NCI-H460 (cell line): ENCODE measurements at regions not wholly inside any gene's neighbourhood (a gene's known extent, or its start where the extent isn't known, plus 50 kb on each side); places are given as distances from the start of the nearest gene placed in this dataset.
"Not testable (repeated sequence)": the region's sequence is repeated elsewhere in the genome, so short reads cannot be mapped to it uniquely, and the experiment has no call there.

ENCODE experiments used
- DNase-seq: peaks from one replicate; pipeline ENCODE4 v3.0.0-alpha.2; 2016; ENCODE audit warnings: low read depth; ENCODE audit errors: extremely low read depth

- DNase-seq = no peak
Observed at GRCh38 chr2:123578016-123578415, 447.1 kb upstream of the CNTNAP5 start.

DNA sequence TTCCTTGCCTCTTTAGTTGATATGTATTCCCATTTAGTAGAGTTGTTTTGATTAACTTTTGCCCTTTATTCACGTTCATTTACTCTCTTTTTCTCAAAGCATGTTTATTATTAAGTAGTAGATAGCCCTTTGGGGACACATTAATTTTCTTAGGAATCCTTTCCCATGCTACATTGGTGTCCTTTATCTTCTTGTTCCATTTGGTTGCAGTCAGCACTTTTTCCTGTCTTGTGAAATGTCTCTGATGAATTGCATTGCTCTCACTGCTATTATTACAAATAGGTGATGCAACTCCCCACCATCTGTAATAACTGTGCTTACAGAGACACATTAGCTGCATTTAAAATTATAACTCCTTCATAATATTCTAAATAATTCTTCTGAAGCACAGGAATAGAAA lies 428.5 kb upstream of the CNTNAP5 start:
- no peak for DNase-seq

- no peak for DNase-seq
Observed at GRCh38 chr2:123597988-123598387, 427.1 kb upstream of the CNTNAP5 start.

- DNase-seq = no peak
Observed at GRCh38 chr2:123606631-123607030, 418.5 kb upstream of the CNTNAP5 start.

DNA sequence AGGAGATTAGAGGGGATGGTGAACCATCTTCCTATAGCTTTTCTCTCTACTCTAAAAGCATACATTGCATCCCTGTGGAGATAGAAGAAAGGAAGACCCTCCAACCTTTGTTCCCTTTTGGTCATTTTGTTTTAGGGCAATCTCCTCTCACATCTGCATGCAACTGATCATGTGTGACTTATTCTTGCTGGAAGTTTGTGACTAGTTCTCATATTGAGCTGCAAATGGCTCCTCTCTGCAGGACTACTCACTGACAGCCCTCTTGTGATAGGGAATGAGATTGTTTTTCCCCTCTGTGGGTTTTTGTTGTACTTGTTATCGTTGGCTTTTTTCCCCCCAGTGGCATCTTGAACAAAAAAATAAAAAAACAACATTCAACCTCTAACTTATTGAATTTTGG lies 416.0 kb upstream of the CNTNAP5 start:
- no peak for DNase-seq

DNA sequence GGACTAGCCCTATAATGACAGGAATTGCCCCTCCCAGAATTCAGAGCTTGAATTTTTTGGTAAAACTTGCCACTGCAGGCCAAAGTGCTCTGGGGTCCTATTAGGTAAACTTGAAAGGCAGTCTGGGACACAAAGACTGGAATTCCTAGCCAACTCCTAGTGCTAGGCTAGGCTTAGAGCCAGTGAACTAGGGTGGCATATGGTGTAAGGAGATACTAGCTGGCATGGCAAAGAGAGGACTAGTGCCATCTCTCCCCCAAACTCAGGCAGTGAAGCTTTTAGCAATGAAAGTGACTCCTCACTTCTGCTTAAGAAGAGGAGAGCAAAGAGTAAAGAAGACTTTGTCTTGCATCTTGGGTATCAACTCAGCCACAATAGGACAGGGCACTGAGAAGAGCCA lies 410.5 kb upstream of the CNTNAP5 start:
- DNase-seq = no peak

DNA sequence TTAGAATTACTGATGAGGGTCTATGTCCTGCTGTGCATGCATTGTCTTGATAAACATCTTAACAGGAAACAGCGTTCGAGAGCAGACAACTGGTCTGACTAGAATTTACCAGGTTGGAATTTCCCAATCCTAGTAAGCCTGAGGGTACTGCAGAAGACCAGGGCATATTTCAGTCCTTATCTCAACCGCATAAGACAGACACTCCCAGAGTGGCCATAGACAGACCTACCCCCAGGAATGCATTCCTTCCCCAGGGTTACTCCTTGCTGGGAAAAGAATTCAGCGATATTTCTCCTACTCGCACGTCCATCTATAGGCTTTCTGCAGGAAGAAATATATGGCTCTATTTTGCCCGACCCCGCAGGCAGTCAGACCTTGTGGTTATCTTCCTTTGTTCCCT lies 406.4 kb upstream of the CNTNAP5 start:
- not testable (repeated sequence) for DNase-seq

DNA sequence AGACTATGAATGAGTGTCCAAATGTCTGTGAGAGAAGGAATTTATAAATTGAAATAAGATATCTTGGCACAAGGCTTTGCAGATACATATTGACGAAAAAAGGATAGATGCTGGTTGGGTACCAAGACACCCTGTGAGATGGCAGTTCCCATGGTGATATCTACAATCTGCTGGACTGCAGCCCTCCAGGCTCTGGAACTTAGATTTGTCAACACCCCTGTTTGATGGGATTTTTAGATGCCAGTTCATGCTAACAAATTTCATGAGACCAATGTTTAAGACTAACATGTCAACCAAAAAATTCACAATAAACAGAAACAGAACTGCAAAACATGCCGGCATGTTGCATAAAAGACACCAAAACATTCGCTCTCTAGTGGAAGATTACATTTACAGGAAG lies 400.3 kb upstream of the CNTNAP5 start:
- DNase-seq = no peak

GRCh38 chr2:123636232-123636631 lies 388.9 kb upstream of the CNTNAP5 start:
- DNase-seq = no peak

DNA sequence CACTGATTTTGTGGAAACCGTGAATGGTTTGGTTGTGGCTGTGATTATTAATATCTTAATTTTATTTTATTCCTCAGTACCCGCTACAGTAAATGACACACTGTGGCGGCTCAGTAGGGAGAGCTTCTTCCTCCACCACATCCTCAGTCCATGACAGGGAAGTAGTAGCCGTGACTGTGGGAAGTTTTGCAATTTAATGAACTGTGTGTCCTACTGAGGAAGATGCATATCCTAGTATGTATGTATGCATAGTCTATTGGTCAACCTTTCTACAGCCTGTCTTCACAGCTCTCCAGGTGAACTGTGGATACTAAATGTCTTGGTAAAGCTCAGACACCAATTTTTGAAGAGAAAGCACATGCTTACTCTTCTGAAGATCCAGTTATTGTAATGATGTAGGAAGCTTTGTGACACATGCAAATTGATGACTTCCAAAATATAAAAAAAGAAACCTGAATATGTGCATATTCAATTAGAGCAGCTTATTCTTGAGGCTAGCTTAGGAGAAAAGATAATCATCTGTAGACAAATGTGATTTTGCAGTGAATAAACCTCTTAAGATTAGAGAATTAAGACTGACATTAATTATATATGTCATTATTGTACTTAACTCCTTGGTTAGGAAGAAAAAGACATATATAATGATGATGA lies 384.3 kb upstream of the CNTNAP5 start:
- no peak for DNase-seq

DNA sequence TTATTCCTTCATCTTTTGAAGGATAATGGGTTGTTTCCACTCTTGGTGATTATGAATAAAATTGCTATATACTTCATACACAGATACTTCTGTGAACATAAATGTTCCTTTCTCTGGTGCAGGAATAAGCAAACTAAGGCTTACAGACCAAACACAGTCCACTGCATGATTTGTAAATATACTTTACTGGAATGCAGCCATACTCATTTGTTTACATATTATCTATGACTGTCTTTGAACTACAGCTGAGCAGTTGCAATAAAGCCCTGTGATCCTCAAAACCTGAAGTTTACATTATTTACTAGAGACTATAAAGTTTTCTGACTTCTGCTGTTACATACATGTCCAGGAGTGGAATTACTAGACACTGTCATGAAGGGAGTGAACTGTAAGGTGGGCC lies 381.0 kb upstream of the CNTNAP5 start:
- no peak for DNase-seq

- DNase-seq = no peak
Observed at GRCh38 chr2:123648016-123648415, 377.1 kb upstream of the CNTNAP5 start.

GRCh38 chr2:123648956-123649355 lies 376.1 kb upstream of the CNTNAP5 start:
- no peak for DNase-seq

DNA sequence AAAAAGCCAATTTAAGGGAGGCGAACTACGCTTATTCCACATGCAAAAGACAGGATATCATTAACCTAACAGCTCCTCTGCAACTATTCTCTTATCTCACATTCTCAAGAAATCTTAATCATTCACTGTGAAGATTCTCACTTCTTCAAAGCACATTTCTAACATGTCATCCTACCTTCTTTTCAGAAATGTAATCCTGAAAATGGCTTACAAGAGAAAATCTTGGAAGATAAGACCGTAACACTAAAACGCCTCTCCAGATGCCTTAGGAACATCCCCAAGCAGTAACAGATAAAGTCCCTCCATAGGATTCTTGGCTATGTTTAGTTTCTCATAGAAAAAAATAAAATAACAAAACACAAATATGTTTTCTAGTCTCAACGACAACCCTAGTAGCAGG lies 373.9 kb upstream of the CNTNAP5 start:
- DNase-seq = no peak

GRCh38 chr2:123652320-123652719 lies 372.8 kb upstream of the CNTNAP5 start:
- no peak for DNase-seq

DNA sequence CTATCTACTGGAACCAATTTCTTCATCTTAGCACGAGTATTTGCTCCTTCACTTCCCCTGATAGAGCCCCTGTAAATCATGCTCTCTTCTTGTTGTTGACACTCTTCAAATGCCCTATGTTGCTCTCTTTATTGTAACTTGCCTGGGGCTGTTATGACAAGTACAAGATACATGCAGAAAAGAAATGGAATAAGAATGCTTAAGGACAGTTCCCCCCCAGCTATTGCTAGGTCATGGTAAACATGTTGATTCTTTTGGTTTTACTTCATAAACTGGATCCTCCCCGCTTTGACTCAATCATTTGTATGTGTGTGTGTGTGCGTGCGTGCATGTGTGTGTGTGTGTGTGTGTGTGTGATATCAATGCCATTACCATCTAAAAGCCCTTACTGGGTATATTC lies 368.5 kb upstream of the CNTNAP5 start:
- DNase-seq = no peak

DNA sequence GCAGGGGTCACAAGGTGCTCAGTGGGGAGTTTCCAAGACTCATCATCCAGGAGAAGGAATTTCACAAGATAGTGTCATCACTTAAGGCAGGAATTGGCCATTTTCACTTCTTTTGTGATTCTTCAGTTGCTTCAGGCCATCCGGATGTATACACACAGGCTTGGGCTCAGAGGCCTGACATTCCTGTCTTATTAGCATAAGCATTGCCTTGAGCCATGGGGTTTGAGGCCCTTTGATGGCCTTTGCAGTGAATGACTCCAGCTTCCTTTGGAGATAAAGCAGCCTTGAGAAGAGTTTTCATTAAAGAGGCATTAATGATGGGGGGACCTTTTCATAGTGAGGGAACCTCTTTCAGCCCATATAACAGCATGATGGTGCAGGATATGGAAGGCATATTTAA lies 366.0 kb upstream of the CNTNAP5 start:
- no peak for DNase-seq

DNA sequence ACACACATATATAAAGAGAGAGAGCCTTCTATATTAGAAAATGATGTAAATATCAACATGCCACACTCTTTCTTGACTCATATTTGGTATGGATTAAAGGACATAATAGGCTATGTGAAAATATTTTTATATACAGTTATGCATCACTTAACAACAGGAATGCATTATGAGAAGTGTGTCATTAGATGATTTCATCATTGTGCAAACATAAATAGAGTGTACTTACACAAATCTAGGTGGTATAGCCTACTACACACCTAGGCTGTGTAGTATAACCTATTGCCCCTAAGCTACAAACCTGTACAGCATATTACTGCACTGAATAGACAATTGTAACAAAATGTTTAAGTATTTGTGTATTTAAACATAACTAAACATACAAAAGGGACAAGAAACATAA lies 354.8 kb upstream of the CNTNAP5 start:
- DNase-seq = no peak

GRCh38 chr2:123683797-123684196 lies 341.3 kb upstream of the CNTNAP5 start:
- not testable (repeated sequence) for DNase-seq

DNA sequence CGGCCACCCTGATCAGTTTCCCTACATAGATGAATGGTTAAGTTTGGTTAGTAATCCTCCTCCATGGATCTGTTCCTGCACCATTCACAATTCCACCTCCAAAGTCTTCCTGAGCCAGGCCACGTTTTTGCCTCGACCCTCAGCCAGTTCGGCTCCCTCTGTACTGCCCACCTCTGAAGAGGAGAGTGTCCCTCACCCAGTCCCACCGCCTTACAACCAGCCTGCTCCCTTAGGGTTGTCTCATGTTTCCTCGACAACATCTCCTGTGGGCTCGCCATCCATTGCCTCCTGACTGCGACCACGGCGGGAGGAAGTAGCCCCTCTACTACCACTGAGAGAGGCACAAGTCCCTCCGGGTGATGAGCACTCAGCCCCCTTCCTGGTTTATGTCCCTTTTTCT lies 338.0 kb upstream of the CNTNAP5 start:
- no peak for DNase-seq

- DNase-seq = no peak
Observed at GRCh38 chr2:123688231-123688940, 336.7 kb upstream of the CNTNAP5 start.

DNA sequence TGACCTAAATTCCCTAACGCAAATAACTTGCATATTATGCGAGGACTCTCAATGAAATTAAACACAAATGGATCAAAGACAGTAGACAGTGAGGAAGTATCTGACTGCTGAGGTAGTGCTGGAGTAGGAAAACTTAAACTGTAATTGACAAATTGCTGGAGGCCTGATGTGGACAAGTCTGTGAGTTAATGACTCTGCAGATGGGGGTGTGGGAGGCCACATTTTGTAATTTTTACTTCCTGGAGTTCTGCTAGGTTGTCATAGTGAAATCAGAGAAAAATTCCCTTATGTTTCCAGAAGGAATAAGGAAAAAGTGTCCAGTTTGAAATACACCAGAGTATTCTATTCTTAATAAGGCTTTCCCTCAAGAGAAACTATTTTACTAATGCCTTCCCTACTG lies 333.0 kb upstream of the CNTNAP5 start:
- DNase-seq = no peak

DNA sequence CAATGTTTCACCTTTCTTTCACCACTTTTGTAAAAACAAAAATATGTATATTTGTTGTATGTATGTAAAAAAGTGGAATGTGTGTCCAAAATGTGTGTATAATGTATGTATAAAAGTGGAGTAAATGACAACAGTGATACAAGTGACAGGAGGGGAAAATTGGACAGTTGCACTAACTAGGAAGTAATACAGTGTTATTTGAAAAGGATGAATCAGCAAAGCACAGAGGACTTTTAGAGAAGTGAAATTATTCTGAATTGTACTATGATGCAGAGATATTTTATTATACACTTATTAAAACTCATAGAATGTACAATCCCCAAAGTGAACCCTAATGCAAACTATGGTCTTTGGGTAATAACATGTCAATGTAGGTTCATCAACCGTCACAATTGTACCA lies 331.3 kb upstream of the CNTNAP5 start:
- DNase-seq = no peak
